ENCODE measurements at regions not wholly inside any gene's neighbourhood (a gene's known extent, or its start where the extent isn't known, plus 50 kb on each side); places are given as distances from the start of the nearest gene placed in this dataset.
A peak's percentile ranks its signal among the peaks of the same experiment; 100 is the strongest.
"Not testable (repeated sequence)": the region's sequence is repeated elsewhere in the genome, so short reads cannot be mapped to it uniquely, and the experiment has no call there.

- DNase-seq (ENCODE audit: low read depth in 3 of 3, low spot score in 2 of 3), result no peak
These were observed 209.4 kb upstream of the PRSS1 start for GRCh38 chr7:142539901-142540300.

GRCh38 chr7:142537760-142538159 is 211.5 kb upstream of the PRSS1 start:
- DNase-seq (ENCODE audit: low read depth in 3 of 3, low spot score in 2 of 3), result no peak

GRCh38 chr7:142535123-142535779 is 214.0 kb upstream of the PRSS1 start:
- DNase-seq (ENCODE audit: low read depth in 3 of 3, low spot score in 2 of 3), result peak in 2 of 3 donors; percentile 19 to 44

- no peak for DNase-seq (ENCODE audit: low read depth in 3 of 3, low spot score in 2 of 3)
These were observed 214.5 kb upstream of the PRSS1 start for GRCh38 chr7:142534726-142535122.

GRCh38 chr7:142533920-142534319 is 215.4 kb upstream of the PRSS1 start:
- no peak for DNase-seq (ENCODE audit: low read depth in 3 of 3, low spot score in 2 of 3)

- DNase-seq (ENCODE audit: low read depth in 3 of 3, low spot score in 2 of 3), result no peak
These were observed 219.7 kb upstream of the PRSS1 start for GRCh38 chr7:142529591-142529990.

GRCh38 chr7:142528608-142529408 is 220.5 kb upstream of the PRSS1 start:
- DNase-seq (ENCODE audit: low read depth in 3 of 3, low spot score in 2 of 3), result no peak

GRCh38 chr7:142523821-142524460 is 225.3 kb upstream of the PRSS1 start:
- DNase-seq (ENCODE audit: low read depth in 3 of 3, low spot score in 2 of 3), result no peak

GRCh38 chr7:142522735-142523134 is 226.5 kb upstream of the PRSS1 start:
- no peak for DNase-seq (ENCODE audit: low read depth in 3 of 3, low spot score in 2 of 3)

GRCh38 chr7:142520885-142521284 is 228.4 kb upstream of the PRSS1 start:
- DNase-seq (ENCODE audit: low read depth in 3 of 3, low spot score in 2 of 3), result not testable (repeated sequence)

- not testable (repeated sequence) for DNase-seq (ENCODE audit: low read depth in 3 of 3, low spot score in 2 of 3)
These were observed 228.8 kb upstream of the PRSS1 start for GRCh38 chr7:142520455-142520854.

- DNase-seq (ENCODE audit: low read depth in 3 of 3, low spot score in 2 of 3), result no peak
These were observed 229.9 kb upstream of the PRSS1 start for GRCh38 chr7:142519079-142520078.

GRCh38 chr7:142516038-142516501 is 233.2 kb upstream of the PRSS1 start:
- no peak for DNase-seq (ENCODE audit: low read depth in 3 of 3, low spot score in 2 of 3)

GRCh38 chr7:142514716-142515115 is 234.6 kb upstream of the PRSS1 start:
- not testable (repeated sequence) for DNase-seq (ENCODE audit: low read depth in 3 of 3, low spot score in 2 of 3)

GRCh38 chr7:142513178-142513955 is 235.9 kb upstream of the PRSS1 start:
- DNase-seq (ENCODE audit: low read depth in 3 of 3, low spot score in 2 of 3), result no peak

GRCh38 chr7:142511801-142512200 is 237.5 kb upstream of the PRSS1 start:
- DNase-seq (ENCODE audit: low read depth in 3 of 3, low spot score in 2 of 3), result no peak

GRCh38 chr7:142511374-142511773 is 237.9 kb upstream of the PRSS1 start:
- no peak for DNase-seq (ENCODE audit: low read depth in 3 of 3, low spot score in 2 of 3)

- not testable (repeated sequence) for DNase-seq (ENCODE audit: low read depth in 3 of 3, low spot score in 2 of 3)
These were observed 240.0 kb upstream of the PRSS1 start for GRCh38 chr7:142509235-142509634.

- no peak for DNase-seq (ENCODE audit: low read depth in 3 of 3, low spot score in 2 of 3)
These were observed 241.0 kb upstream of the PRSS1 start for GRCh38 chr7:142508251-142508650.

- DNase-seq (ENCODE audit: low read depth in 3 of 3, low spot score in 2 of 3), result no peak
These were observed 241.5 kb upstream of the PRSS1 start for GRCh38 chr7:142507799-142508198.
